Neural cell (in vitro differentiated cells): ENCODE measurements at regions not wholly inside any gene's neighbourhood (a gene's known extent, or its start where the extent isn't known, plus 50 kb on each side); places are given as distances from the start of the nearest gene placed in this dataset.
"Not testable (repeated sequence)": the region's sequence is repeated elsewhere in the genome, so short reads cannot be mapped to it uniquely, and the experiment has no call there.

Experiments
- H2AFZ ChIP-seq: fragments of 200-600, 300-800 bp; sonication (generic), shearing (Covaris generic); 2 replicates; pipeline ENCODE4 v1.6.0; 2014; ENCODE audit warnings: low read depth, mild to moderate bottlenecking, antibody characterized with exemption, low read length, moderate library complexity
- H3F3A ChIP-seq: fragments of 200-600 bp; shearing (Covaris generic); 2 replicates; pipeline ENCODE4 v1.6.1; 2016; ENCODE audit warnings: mild to moderate bottlenecking, moderate library complexity, mixed read lengths, antibody characterized with exemption, low read length; ENCODE audit not compliant: insufficient read depth, poor library complexity, severe bottlenecking
- H3K27ac ChIP-seq: fragments of 200-600, 300-800 bp; sonication (generic), shearing (Covaris generic); 2 replicates; pipeline ENCODE4 v1.5.1; 2014; ENCODE audit warnings: mild to moderate bottlenecking, low read length, moderate library complexity
- H3K27me3 ChIP-seq: fragments of 300-800, 200-600 bp; sonication (generic), shearing (Covaris generic); 2 replicates; pipeline ENCODE4 v1.6.0; 2014; ENCODE audit warnings: mild to moderate bottlenecking, low read depth, low read length, moderate library complexity; ENCODE audit not compliant: insufficient read depth
- H3K36me3 ChIP-seq: fragments of 300-800, 200-600 bp; sonication (generic), shearing (Covaris generic); 2 replicates; pipeline ENCODE4 v1.5.1; 2014; ENCODE audit warnings: mild to moderate bottlenecking, antibody characterized with exemption, low read length, moderate library complexity; ENCODE audit not compliant: insufficient read depth
- H3K4me2 ChIP-seq: fragments of 300-800, 200-600 bp; sonication (generic), shearing (Covaris generic); 2 replicates; pipeline ENCODE4 v1.6.0; 2014; ENCODE audit warnings: mild to moderate bottlenecking, low read length
- H3K4me3 ChIP-seq: fragments of 300-800, 200-600 bp; sonication (generic), shearing (Covaris generic); 2 replicates; pipeline ENCODE4 v1.5.1; 2014; ENCODE audit warnings: mild to moderate bottlenecking, low read length, moderate library complexity
- H3K79me2 ChIP-seq: fragments of 200-600 bp; shearing (Covaris generic); replicated peaks from 2 replicates; pipeline ENCODE4 v1.6.0; 2014; ENCODE audit warnings: mild to moderate bottlenecking, low read length, moderate library complexity; ENCODE audit not compliant: insufficient read depth
- H3K9ac ChIP-seq: fragments of 300-800, 200-600 bp; sonication (generic), shearing (Covaris generic); 2 replicates; pipeline ENCODE4 v1.6.1; 2016; ENCODE audit warnings: mild to moderate bottlenecking, low read length, mixed read lengths
- H3K9me2 ChIP-seq: fragments of 200-600 bp; shearing (Covaris generic); 2 replicates; pipeline ENCODE4 v1.6.1; 2016; ENCODE audit warnings: mild to moderate bottlenecking, low read length, mixed read lengths; ENCODE audit not compliant: insufficient read depth
- H3K9me3 ChIP-seq: fragments of 200-600, 300-800 bp; sonication (generic), shearing (Covaris generic); 2 replicates; pipeline ENCODE4 v1.6.1; 2016; ENCODE audit warnings: mild to moderate bottlenecking, mixed run types, low read length, moderate library complexity, mixed read lengths
- H4K20me1 ChIP-seq: fragments of 200-600 bp; shearing (Covaris generic); 2 replicates; pipeline ENCODE4 v1.6.1; 2016; ENCODE audit warnings: mild to moderate bottlenecking, mixed run types; ENCODE audit not compliant: insufficient read depth
- CTCF ChIP-seq: fragments of 450-650 bp; IDR thresholded peaks from 2 replicates; pipeline ENCODE4 v1.5.1; 2014; ENCODE audit warnings: antibody characterized with exemption, mild to moderate bottlenecking, moderate library complexity; ENCODE audit not compliant: poor library complexity, severe bottlenecking
- EP300 ChIP-seq: fragments of 450-650 bp; conservative IDR thresholded peaks from 2 replicates; pipeline ENCODE4 v1.6.1; 2014; ENCODE audit warnings: antibody characterized with exemption, mild to moderate bottlenecking, moderate library complexity; ENCODE audit not compliant: poor library complexity, severe bottlenecking
- EZH2 ChIP-seq: fragments of 200-600, 300-800 bp; shearing (Covaris generic), sonication (generic); IDR thresholded peaks from 2 replicates; pipeline ENCODE4 v1.6.1; 2014; ENCODE audit warnings: antibody characterized with exemption, low read length, borderline replicate concordance, mild to moderate bottlenecking; ENCODE audit not compliant: insufficient read depth, poor library complexity, severe bottlenecking
- MXI1 ChIP-seq: fragments of 450-650 bp; conservative IDR thresholded peaks from 2 replicates; pipeline ENCODE4 v1.6.1; 2014; ENCODE audit warnings: antibody characterized with exemption, mild to moderate bottlenecking; ENCODE audit not compliant: poor library complexity, severe bottlenecking
- POLR2AphosphoS5 ChIP-seq: IDR thresholded peaks from 2 replicates; pipeline ENCODE4 v1.6.1; 2012
- RAD21 ChIP-seq: fragments of 450-650 bp; conservative IDR thresholded peaks from 2 replicates; pipeline ENCODE4 v1.6.1; 2014; ENCODE audit warnings: antibody characterized with exemption, mild to moderate bottlenecking, moderate library complexity
- SMC3 ChIP-seq: fragments of 450-650 bp; conservative IDR thresholded peaks from 2 replicates; pipeline ENCODE4 v1.6.1; 2014; ENCODE audit warnings: antibody characterized with exemption, mild to moderate bottlenecking, moderate library complexity; ENCODE audit not compliant: poor library complexity
- TAF1 ChIP-seq: IDR thresholded peaks from 2 replicates; pipeline ENCODE4 v1.6.1; 2012; ENCODE audit warnings: low read depth
- TF ChIP-seq, protein P1 (sequence below): IDR thresholded peaks from 2 replicates; pipeline ENCODE4 v1.6.1; 2012; ENCODE audit warnings: borderline replicate concordance

GRCh38 chr3:22704166-22704565 is 499.0 kb upstream of the UBE2E2 start:
- no peak for TF ChIP-seq EP300
- no peak for TF ChIP-seq CTCF
- TF ChIP-seq MXI1 = no peak
- TF ChIP-seq, protein P1, sequence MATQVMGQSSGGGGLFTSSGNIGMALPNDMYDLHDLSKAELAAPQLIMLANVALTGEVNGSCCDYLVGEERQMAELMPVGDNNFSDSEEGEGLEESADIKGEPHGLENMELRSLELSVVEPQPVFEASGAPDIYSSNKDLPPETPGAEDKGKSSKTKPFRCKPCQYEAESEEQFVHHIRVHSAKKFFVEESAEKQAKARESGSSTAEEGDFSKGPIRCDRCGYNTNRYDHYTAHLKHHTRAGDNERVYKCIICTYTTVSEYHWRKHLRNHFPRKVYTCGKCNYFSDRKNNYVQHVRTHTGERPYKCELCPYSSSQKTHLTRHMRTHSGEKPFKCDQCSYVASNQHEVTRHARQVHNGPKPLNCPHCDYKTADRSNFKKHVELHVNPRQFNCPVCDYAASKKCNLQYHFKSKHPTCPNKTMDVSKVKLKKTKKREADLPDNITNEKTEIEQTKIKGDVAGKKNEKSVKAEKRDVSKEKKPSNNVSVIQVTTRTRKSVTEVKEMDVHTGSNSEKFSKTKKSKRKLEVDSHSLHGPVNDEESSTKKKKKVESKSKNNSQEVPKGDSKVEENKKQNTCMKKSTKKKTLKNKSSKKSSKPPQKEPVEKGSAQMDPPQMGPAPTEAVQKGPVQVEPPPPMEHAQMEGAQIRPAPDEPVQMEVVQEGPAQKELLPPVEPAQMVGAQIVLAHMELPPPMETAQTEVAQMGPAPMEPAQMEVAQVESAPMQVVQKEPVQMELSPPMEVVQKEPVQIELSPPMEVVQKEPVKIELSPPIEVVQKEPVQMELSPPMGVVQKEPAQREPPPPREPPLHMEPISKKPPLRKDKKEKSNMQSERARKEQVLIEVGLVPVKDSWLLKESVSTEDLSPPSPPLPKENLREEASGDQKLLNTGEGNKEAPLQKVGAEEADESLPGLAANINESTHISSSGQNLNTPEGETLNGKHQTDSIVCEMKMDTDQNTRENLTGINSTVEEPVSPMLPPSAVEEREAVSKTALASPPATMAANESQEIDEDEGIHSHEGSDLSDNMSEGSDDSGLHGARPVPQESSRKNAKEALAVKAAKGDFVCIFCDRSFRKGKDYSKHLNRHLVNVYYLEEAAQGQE = no peak
- no peak for TF ChIP-seq SMC3
- TF ChIP-seq RAD21 = no peak
- TF ChIP-seq EZH2 = no peak
- no peak for TF ChIP-seq POLR2AphosphoS5
- TF ChIP-seq TAF1 = no peak
- Histone ChIP-seq H3K9me3 (no peaks in the 10 kb centered on the region), H3K27me3 (no peaks in the 10 kb centered on the region), H3K79me2 (no peaks in the 10 kb centered on the region), H2AFZ (no peak overlapping the region), H4K20me1 (no peaks in the 10 kb centered on the region), H3F3A (no peaks in the 10 kb centered on the region), H3K27ac (no peak overlapping the region), H3K36me3 (no peaks in the 10 kb centered on the region), H3K9ac (no peak overlapping the region), H3K4me3 (no peak overlapping the region), H3K4me2 (no peak overlapping the region), H3K9me2 (no peaks in the 10 kb centered on the region)

GRCh38 chr3:22704571-22705354 is 498.4 kb upstream of the UBE2E2 start:
- Histone ChIP-seq H3K9ac (no peak overlapping the region), H3K27ac (no peak overlapping the region), H3K36me3 (no peaks in the 10 kb centered on the region), H2AFZ (no peak overlapping the region), H4K20me1 (no peaks in the 10 kb centered on the region), H3K27me3 (no peaks in the 10 kb centered on the region), H3K4me3 (no peak overlapping the region), H3K4me2 (no peak overlapping the region), H3F3A (no peaks in the 10 kb centered on the region), H3K9me2 (no peaks in the 10 kb centered on the region), H3K79me2 (no peaks in the 10 kb centered on the region), H3K9me3 (no peaks in the 10 kb centered on the region)
- TF ChIP-seq EZH2 (no peak), CTCF (no peak), POLR2AphosphoS5 (no peak)
- TF ChIP-seq, protein P1 = no peak

DNA sequence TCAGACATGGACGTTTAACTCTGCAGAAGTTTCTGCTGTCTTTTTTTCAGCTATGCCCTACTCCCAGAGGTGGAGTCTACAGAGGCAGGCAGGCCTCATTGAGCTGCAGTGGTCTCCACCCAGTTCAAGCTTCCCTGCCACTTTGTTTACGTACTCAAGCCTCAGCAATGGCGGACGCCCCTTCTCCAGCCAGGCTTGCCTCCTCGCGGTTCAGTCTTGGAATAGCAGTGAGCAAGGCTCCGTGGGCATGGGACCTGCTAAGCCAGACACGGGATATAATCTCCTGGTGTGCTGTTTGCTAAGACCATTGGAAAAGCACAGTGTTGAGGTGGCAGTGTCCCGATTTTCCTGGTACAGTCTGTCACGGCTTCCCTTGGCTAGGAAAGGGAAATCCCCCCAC is 496.2 kb upstream of the UBE2E2 start:
- not testable (repeated sequence) for H3K79me2 ChIP-seq, H3K4me2 ChIP-seq, H3K27ac ChIP-seq, H3K9me3 ChIP-seq, H4K20me1 ChIP-seq, H3K36me3 ChIP-seq, H3K4me3 ChIP-seq, H3K9ac ChIP-seq, H2AFZ ChIP-seq, H3K27me3 ChIP-seq, H3K9me2 ChIP-seq, H3F3A ChIP-seq
